GM21786 (cell line): ENCODE measurements at regions not wholly inside any gene's neighbourhood (a gene's known extent, or its start where the extent isn't known, plus 50 kb on each side); places are given as distances from the start of the nearest gene placed in this dataset.
A peak's percentile ranks its signal among the peaks of the same experiment; 100 is the strongest.

ENCODE experiments used
- ATAC-seq: cut with Tn5 transposase; IDR thresholded peaks from one replicate; pipeline ENCODE4 v1.9.1; 2021; ENCODE audit not compliant: unreplicated experiment

DNA sequence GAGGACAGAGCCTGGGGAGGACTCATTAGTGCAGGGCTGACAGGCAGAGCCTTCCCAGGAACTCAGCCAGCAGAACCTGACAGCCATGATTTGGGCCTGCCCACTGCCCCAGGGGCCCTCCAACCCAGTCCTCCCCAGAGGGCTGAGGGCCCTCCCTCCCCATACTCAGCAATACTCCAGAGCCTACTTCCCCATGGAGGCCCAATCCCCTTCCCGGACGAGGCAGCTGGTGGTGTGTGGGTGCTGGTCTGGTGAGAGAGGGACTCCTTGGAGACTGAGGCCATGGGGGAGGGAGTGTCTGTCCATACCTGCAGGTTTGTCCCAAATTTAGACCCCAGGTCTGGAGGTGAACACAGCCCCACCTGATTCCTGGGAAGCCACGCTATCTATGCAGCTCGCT, 120.9 kb upstream of the MLN start:
- no peak for ATAC-seq

DNA sequence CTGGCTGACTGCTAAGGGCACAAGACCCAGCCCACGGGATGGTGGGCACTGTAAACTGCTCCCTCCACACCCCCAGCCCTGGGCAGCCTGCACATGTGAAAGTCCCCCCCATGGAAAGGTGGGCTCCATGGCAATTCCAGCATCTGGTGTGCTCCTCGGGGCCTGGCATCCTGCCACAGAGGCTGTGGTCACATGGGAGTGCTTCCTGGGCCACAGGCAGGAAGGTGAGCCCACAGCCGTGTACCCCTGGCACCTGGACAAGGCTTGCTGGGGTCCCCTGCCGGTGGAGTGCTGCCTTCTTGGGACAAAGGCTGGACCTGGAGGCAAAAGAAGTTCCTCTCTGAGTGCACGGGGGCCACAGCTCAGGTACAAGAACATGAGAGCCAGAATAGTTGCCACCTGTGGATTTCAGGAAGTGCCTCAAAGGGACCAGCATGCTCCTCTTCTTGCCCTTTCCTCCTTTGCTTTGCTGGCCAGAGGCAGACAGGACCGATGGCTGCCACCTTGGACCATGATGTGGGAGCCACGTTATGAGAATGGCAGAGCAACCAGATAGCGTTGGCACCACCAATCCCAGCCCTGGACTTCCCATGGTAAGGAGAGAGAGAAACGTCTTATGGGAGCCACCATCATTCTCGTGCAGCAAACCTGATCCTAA, 120.2 kb upstream of the MLN start:
- ATAC-seq, result no peak

GRCh38 chr6:33921745-33922144, 117.9 kb upstream of the MLN start:
- ATAC-seq, result no peak

DNA sequence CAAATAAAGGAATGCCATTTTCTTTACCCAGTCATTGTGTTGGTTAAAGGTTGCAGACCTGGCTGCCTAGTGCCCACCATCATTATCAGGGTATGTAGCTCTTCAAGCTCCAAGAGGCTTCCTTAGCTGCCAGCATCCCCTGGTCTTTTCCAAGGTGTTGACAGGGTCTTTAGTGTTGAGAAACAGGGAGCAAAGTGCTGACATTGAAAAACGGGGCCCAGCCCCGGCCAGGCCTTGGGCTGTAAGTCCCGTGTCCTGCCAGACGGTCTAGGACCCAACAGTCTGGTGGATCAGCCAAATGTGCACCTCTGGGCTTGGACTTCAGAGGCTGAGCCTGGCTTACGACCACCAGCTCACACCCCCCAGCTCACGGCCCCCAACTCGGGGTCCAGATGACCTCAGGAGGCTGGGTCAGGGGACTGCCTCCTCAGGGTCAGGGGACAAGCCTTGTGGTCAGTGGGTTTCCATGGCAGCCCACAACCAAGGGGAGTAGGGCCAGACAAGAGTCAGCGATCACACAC, 114.4 kb upstream of the MLN start:
- ATAC-seq, result no peak

- no peak for ATAC-seq
Measured at GRCh38 chr6:33915134-33915533, 111.3 kb upstream of the MLN start.

DNA sequence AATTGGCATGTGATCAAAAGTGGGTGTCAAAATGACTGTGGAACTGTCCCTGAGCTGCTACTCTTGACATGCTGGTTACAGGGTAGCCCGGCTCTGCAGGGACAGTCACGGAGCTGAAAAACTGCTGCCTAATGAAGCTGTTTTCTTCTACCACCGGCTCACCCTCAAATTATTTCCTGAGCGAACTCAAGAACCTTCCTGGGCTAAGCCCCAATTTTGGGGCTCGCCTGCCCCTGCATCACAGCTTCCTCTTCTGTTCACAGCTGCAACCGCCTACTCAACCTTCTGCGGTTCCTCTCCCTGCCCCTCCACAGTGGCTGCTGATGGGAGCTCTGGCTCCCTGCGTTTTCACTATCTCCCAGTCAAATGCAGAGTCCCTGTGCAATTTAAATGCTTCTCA, 110.8 kb upstream of the MLN start:
- no peak for ATAC-seq

DNA sequence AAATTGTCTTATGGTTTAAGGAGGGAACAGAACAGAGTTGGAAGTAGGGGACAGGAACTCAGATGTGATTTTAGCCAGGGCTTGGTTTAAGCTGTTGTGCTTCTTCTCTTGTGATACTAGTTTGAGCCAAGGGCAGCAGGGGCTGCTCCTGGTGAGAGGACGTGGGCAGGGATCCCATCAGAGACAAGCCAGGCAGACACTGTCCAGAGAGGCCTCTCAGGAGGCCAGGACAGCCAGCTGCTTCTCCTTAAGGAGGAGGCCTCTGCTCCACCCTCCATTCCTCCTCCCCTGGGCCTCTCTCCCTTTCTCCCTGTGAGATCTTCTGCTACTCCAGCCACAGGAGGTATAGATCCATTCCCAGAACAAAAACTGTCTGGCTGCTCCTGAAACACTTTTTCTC, 108.4 kb upstream of the MLN start:
- no peak for ATAC-seq

DNA sequence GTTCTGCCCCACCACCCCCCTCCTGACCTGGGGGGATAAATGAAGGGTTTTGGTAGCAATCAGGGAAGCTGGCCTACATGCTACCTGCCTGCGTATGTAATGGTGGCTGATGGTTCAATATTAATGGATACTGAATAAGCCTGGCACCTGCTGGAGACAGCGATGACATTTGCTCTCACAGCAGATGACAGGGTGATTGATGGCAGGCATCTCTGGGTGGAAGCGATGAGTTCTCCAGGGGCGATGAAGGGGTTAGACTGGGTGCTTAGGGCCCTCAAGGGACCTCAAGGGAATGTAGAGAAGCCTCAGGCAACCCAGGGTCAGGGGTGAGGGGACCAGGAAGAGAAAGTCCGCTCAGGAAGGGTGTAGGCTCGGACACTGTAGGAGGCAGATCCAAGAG, 107.7 kb upstream of the MLN start:
- no peak for ATAC-seq

DNA sequence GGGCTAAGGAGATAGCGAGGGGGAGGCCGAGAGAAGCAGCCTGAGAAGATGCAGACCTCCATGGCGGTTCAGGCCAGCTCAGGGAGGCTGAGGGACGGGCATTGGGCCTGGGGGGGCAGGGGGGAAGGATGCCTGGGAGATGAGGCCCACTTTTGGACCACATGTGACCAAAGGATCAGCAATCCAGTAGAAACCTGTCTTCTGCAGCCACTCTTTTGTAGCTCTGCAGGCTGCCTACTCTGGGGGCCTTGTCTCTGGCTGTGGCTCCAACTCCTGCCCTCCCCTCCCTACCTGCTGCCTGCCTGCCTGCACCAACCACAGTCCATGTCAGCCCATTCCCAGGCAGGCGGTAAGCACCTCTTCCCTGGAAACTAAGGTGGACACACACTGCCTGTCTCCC, 106.8 kb upstream of the MLN start:
- ATAC-seq, result no peak

DNA sequence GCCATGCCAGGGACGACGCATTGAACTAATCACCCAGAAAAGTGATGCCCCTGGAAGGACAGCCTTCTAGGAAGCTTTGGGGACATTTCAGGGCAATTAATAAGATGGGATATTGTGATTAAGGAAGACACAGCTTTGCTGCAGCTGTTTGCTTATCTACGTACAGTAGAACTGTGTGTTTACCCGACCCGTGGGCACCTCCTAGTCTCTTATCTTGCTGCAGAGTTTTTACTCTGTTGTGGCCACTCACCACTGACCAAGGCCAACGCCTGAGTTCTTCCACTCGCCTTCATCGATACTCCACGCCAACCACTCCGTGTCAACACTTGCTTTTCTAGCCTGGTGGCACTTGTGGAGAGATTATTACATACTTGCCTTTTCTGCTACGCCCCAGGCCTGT, 105.9 kb upstream of the MLN start:
- no peak for ATAC-seq

DNA sequence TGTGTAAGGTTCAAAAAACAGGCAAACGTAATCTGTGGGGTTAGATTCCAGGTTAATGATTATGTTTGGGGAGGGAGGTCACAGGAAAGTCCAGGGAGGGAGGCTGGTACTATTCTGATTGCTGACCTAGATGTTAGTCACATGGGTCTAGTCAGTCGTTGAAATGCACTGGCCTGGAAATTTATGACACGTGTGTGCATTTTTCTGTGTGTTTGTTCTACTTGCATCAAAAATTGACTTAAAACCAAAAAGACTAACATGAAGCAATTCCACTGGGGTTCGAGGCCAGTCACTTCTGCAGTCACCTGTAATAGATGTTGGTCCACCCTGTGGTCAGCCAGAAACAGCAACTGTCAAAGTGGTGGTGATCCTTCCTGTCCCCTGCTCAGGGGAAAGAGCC, 104.2 kb upstream of the MLN start:
- no peak for ATAC-seq

- no peak for ATAC-seq
Measured at GRCh38 chr6:33907227-33907626, 103.4 kb upstream of the MLN start.

DNA sequence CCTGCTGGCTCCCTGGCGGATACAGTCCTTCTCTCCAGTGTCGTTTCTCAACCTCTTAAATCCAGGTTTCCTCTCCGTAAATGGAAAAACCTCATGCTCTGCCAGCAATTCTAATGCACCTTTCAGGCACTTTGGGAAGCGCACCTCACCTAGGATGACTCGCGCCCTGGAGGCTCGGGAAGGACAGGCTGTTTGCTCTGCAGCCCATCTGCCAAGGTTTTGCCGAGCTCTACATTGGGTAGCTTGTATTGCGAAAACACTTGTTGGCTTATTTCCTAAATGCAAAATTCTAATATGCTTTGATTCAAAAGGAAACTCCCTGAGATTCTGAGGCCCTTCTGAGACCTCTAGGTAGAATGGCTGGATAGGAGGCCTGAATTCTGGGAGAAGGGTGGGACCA, 102.6 kb upstream of the MLN start:
- ATAC-seq, result no peak

DNA sequence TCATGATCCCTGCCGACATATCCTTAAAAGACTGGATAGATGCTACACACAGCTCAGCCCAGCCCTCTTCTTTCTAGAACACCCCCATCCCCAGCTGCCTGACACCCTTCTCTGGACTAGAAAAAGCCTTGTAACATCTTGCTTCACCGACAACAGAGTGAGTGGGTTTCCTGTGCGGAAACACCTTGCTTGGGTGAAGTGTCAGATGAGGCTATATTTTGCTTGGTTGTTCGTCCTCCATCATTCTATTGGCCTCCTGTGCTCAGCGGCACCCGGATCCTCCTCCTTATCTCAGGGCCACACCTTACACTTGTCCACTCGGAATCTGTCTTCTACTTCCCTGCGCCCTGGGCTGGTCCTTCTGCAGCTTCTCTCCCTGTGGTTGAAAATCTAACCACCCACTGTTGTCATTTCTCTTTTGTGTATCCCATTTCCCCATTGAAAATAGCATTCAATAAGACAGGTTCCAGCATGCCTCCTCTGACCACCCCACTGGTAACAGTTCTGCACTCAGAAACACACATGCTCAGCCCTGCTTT, 101.3 kb upstream of the MLN start:
- ATAC-seq, result no peak

GRCh38 chr6:33904747-33905065, 100.9 kb upstream of the MLN start:
- ATAC-seq, result no peak

GRCh38 chr6:33904050-33904746, 100.4 kb upstream of the MLN start:
- ATAC-seq, result peak; percentile 70

DNA sequence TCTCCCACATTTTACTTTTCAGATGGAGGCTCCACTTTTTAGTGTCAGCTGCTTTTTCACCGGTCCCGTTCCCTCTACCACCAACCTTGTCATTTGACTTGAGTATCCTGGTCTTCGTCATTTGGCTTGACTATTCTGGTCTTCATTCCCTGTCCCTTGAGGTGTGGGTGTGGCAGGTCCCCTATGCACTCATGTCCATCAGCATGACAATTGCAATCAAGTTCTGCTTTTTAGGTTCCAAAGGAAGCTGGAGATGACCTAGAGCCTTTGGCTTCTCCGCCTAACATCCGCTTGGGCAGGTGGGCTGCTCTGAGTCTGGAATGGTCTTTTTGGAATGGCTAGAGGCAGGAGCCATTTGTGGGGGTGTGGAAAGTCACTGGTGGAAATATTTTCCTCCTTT, 99.8 kb upstream of the MLN start:
- ATAC-seq, result no peak

DNA sequence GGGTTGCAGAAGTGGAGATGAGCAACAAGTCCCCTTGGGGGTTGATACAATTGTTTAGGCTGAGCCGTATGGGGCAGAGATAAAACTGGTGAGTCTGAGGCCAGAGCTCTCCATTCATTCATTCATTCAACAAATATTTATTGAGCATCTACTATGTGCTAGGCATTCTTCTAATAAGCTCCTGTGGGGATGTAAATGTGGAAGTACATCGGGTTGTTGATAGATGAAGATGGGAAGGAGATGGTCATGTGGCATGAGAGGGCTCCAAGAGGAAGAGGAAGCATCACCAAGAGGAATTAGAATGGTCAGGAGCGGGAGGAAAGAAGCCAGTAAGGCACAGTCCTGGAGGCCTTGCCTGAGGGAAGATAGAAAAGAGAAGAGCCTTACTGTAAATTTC, 98.7 kb upstream of the MLN start:
- no peak for ATAC-seq

DNA sequence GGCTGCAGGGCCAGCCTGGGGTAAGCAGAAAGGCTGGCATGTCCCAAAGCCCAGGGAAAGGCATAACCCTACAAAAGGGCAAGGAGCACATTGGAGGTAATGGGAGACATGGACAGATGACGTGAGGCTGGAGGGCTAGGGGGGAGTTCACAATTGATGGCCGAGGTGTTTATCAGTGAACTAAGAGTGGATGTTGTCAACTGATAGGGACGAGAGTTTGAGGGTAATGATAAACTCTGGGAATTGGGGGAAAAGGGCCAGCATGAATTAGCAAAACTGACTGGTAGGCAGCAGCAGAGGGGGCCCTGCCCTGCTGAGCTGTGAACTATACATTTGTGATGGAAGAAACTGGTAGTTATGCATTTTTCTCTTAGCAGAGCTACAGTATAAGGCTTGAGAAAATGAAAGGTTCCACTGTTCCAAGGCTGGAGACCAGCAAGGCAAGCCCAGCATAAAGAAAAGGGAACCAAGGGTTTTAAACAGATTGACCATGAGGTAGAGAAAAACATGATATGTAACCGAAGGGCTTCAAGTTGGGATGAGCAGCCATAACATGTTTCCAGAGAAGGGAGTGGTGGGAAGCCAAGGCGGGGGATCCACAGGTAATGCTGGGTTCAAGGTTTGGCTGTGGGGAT, 98.1 kb upstream of the MLN start:
- ATAC-seq, result no peak

DNA sequence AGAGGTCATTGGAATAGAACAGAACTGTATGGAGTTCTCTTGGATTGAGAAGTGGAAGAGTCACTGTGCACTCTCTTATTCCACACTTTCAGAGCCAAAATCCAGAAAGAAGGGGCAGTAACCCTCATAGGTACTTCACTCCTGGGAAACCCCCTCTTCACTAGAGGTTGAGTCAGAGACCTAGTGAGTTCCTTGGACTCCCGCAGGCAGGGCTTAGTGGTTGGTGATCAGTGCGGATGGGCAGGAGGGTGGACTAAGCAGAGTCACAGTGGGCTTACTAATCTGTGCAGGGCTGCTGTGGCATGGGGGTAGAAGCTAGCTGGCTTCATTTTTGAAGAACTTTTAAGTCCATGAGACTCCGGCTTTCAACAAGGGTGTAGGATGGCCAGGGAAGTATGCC, 95.0 kb upstream of the MLN start:
- ATAC-seq, result no peak

GRCh38 chr6:33897189-33897780, 93.5 kb upstream of the MLN start:
- no peak for ATAC-seq
